ENCODE measurements at regions not wholly inside any gene's neighbourhood (a gene's known extent, or its start where the extent isn't known, plus 50 kb on each side); places are given as distances from the start of the nearest gene placed in this dataset.

DNA sequence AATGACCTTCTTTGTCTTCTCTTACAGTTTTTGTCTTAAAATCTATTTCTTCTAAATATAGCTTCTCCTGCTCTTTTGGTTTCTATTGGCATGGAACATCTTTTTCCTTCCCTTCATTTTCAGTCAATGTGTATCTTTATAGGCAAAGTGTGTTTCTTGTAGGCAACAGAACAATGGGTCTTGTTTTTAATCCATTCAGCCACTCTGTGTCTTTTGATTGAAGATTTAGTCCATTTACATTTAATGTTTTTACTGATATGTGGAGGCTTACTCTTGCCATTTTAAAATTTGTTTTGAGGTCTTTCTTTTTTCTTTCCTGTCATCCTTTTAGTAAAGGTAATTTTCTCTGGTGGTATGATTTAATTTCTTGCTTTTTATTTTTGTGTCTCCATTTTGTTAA lies 271.2 kb upstream of the ZP4 start:
- H3K4me1 ChIP-seq (ENCODE audit: insufficient read depth, low read length), result no peaks in the 10 kb centered on the region

GRCh38 chr1:238153939-238154338 lies 263.2 kb upstream of the ZP4 start:
- Histone ChIP-seq H3K36me3 (ENCODE audit: insufficient read depth, low read depth, low read length) (no peaks in the 10 kb centered on the region), H3K9me3 (ENCODE audit: insufficient read depth, low read depth, low read length) (no peaks in the 10 kb centered on the region), H3K4me3 (ENCODE audit: low read length) (no peak overlapping the region), H3K27ac (ENCODE audit: low read length) (no peak overlapping the region), H3K27me3 (ENCODE audit: insufficient read depth, low read length) (no peaks in the 10 kb centered on the region), H3K4me1 (ENCODE audit: insufficient read depth, low read length) (no peaks in the 10 kb centered on the region), H3K9ac (ENCODE audit: low read depth, low read length) (no peak overlapping the region)

More for the DNA sequence above, 271.2 kb upstream of the ZP4 start:
- no peak overlapping the region for H3K9ac ChIP-seq (ENCODE audit: low read depth, low read length)
- H3K4me3 ChIP-seq (ENCODE audit: low read length), result no peak overlapping the region
- H3K27ac ChIP-seq (ENCODE audit: low read length), result no peak overlapping the region
- peaks cover 15% of the 10 kb centered on the region; the same call in 1 of the 2 replicates for H3K9me3 ChIP-seq (ENCODE audit: insufficient read depth, low read depth, low read length)
- no peaks in the 10 kb centered on the region for H3K36me3 ChIP-seq (ENCODE audit: insufficient read depth, low read depth, low read length)
- H3K27me3 ChIP-seq (ENCODE audit: insufficient read depth, low read length), result no peaks in the 10 kb centered on the region

DNA sequence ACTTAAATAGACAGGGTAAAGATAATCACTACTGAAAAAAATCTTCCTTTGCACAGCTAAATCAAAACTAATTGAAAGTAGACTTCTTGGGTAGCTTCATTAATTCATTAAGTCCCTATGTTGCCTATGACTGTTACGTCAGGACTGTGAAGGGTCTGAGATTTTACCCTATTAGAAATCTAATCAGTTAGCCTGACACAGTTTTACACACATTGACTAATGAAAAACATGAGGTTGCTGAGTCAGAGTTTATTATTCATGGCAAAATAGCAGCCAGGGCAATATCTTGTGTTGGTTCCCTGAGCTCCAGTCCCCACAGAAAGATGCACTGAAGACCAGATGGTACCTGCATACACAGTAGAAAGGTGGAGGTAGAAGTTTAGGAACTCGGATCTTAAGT lies 262.5 kb upstream of the ZP4 start:
- H3K9ac ChIP-seq (ENCODE audit: low read depth, low read length), result no peak overlapping the region
- H3K27ac ChIP-seq (ENCODE audit: low read length), result no peak overlapping the region
- H3K9me3 ChIP-seq (ENCODE audit: insufficient read depth, low read depth, low read length), result no peaks in the 10 kb centered on the region
- no peaks in the 10 kb centered on the region for H3K4me1 ChIP-seq (ENCODE audit: insufficient read depth, low read length)
- H3K36me3 ChIP-seq (ENCODE audit: insufficient read depth, low read depth, low read length), result no peaks in the 10 kb centered on the region
- H3K4me3 ChIP-seq (ENCODE audit: low read length), result no peak overlapping the region
- H3K27me3 ChIP-seq (ENCODE audit: insufficient read depth, low read length), result no peaks in the 10 kb centered on the region

GRCh38 chr1:238152119-238152518 lies 261.4 kb upstream of the ZP4 start:
- H3K27ac ChIP-seq (ENCODE audit: low read length), result no peak overlapping the region
- H3K9ac ChIP-seq (ENCODE audit: low read depth, low read length), result no peak overlapping the region
- no peaks in the 10 kb centered on the region for H3K9me3 ChIP-seq (ENCODE audit: insufficient read depth, low read depth, low read length)
- H3K4me1 ChIP-seq (ENCODE audit: insufficient read depth, low read length), result no peaks in the 10 kb centered on the region
- no peaks in the 10 kb centered on the region for H3K36me3 ChIP-seq (ENCODE audit: insufficient read depth, low read depth, low read length)
- H3K27me3 ChIP-seq (ENCODE audit: insufficient read depth, low read length), result no peaks in the 10 kb centered on the region
- no peak overlapping the region for H3K4me3 ChIP-seq (ENCODE audit: low read length)

DNA sequence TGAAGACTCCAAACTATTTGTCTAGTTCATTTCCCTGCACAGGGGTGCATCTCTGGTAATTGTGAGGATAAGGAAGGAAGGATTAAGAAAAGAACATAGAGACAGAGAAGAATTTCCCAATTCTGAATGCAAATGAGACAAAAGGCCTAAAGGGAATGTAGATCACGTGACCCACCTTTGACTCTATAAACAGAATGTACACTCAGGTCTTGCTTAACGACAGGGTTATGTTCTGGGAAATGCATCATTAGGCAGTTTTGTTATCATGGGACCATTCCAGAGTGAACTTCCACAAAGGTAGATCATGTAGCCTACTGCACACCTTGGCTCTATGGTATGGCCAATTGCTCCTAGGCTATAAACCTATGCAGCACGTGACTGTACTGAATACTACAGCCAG lies 252.3 kb upstream of the ZP4 start:
- no peak overlapping the region for H3K4me3 ChIP-seq (ENCODE audit: low read length)
- no peak overlapping the region for H3K27ac ChIP-seq (ENCODE audit: low read length)
- no peaks in the 10 kb centered on the region for H3K36me3 ChIP-seq (ENCODE audit: insufficient read depth, low read depth, low read length)
- H3K9me3 ChIP-seq (ENCODE audit: insufficient read depth, low read depth, low read length), result no peaks in the 10 kb centered on the region
- H3K27me3 ChIP-seq (ENCODE audit: insufficient read depth, low read length), result no peaks in the 10 kb centered on the region
- no peaks in the 10 kb centered on the region for H3K4me1 ChIP-seq (ENCODE audit: insufficient read depth, low read length)
- no peak overlapping the region for H3K9ac ChIP-seq (ENCODE audit: low read depth, low read length)

- no peak overlapping the region for H3K27ac ChIP-seq (ENCODE audit: low read length)
- no peak overlapping the region for H3K9ac ChIP-seq (ENCODE audit: low read depth, low read length)
- no peaks in the 10 kb centered on the region for H3K4me1 ChIP-seq (ENCODE audit: insufficient read depth, low read length)
- H3K36me3 ChIP-seq (ENCODE audit: insufficient read depth, low read depth, low read length), result no peaks in the 10 kb centered on the region
- H3K9me3 ChIP-seq (ENCODE audit: insufficient read depth, low read depth, low read length), result no peaks in the 10 kb centered on the region
- H3K27me3 ChIP-seq (ENCODE audit: insufficient read depth, low read length), result no peaks in the 10 kb centered on the region
- H3K4me3 ChIP-seq (ENCODE audit: low read length), result no peak overlapping the region
These were observed 250.6 kb upstream of the ZP4 start for GRCh38 chr1:238141353-238141752.

- H3K27me3 ChIP-seq (ENCODE audit: insufficient read depth, low read length), result no peaks in the 10 kb centered on the region
- H3K9me3 ChIP-seq (ENCODE audit: insufficient read depth, low read depth, low read length), result no peaks in the 10 kb centered on the region
- no peaks in the 10 kb centered on the region for H3K36me3 ChIP-seq (ENCODE audit: insufficient read depth, low read depth, low read length)
- H3K4me1 ChIP-seq (ENCODE audit: insufficient read depth, low read length), result no peaks in the 10 kb centered on the region
- H3K27ac ChIP-seq (ENCODE audit: low read length), result no peak overlapping the region
- H3K4me3 ChIP-seq (ENCODE audit: low read length), result no peak overlapping the region
- H3K9ac ChIP-seq (ENCODE audit: low read depth, low read length), result no peak overlapping the region
These were observed 249.0 kb upstream of the ZP4 start for GRCh38 chr1:238139713-238140112.

GRCh38 chr1:238138059-238138626 lies 247.4 kb upstream of the ZP4 start:
- no peaks in the 10 kb centered on the region for H3K36me3 ChIP-seq (ENCODE audit: insufficient read depth, low read depth, low read length)
- H3K27me3 ChIP-seq (ENCODE audit: insufficient read depth, low read length), result no peaks in the 10 kb centered on the region
- H3K4me3 ChIP-seq (ENCODE audit: low read length), result no peak overlapping the region
- H3K9ac ChIP-seq (ENCODE audit: low read depth, low read length), result no peak overlapping the region
- no peaks in the 10 kb centered on the region for H3K9me3 ChIP-seq (ENCODE audit: insufficient read depth, low read depth, low read length)
- no peaks in the 10 kb centered on the region for H3K4me1 ChIP-seq (ENCODE audit: insufficient read depth, low read length)
- no peak overlapping the region for H3K27ac ChIP-seq (ENCODE audit: low read length)

GRCh38 chr1:238135708-238136664 lies 245.3 kb upstream of the ZP4 start:
- Histone ChIP-seq H3K27me3 (ENCODE audit: insufficient read depth, low read length) (no peaks in the 10 kb centered on the region), H3K27ac (ENCODE audit: low read length) (no peak overlapping the region), H3K4me3 (ENCODE audit: low read length) (no peak overlapping the region), H3K9me3 (ENCODE audit: insufficient read depth, low read depth, low read length) (no peaks in the 10 kb centered on the region), H3K36me3 (ENCODE audit: insufficient read depth, low read depth, low read length) (no peaks in the 10 kb centered on the region), H3K9ac (ENCODE audit: low read depth, low read length) (no peak overlapping the region), H3K4me1 (ENCODE audit: insufficient read depth, low read length) (no peaks in the 10 kb centered on the region)

- Histone ChIP-seq H3K27me3 (ENCODE audit: insufficient read depth, low read length) (no peaks in the 10 kb centered on the region), H3K27ac (ENCODE audit: low read length) (no peak overlapping the region), H3K36me3 (ENCODE audit: insufficient read depth, low read depth, low read length) (no peaks in the 10 kb centered on the region), H3K9ac (ENCODE audit: low read depth, low read length) (no peak overlapping the region), H3K4me1 (ENCODE audit: insufficient read depth, low read length) (peaks cover 8% of the 10 kb centered on the region), H3K4me3 (ENCODE audit: low read length) (no peak overlapping the region), H3K9me3 (ENCODE audit: insufficient read depth, low read depth, low read length) (no peaks in the 10 kb centered on the region)
These were observed 239.0 kb upstream of the ZP4 start for GRCh38 chr1:238129677-238130076.

DNA sequence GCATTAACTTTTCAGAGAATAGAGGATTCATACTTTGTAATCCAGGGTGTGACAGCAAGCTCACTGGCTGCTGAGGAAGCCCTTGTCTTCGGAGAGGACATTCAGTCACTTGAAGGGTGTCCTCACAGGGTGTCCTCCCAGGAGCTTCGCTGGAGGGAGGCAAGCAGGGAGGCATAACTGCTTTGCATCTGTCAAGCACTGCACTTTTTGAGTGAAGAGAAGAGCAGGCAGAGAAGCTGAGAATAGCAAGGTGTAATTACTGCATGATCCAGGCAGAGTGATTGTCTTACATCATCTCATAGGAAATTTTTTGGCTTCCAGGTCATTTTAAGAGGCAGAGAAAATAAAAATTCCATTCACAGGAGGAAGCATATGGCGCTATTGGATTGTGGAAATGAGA lies 232.5 kb upstream of the ZP4 start:
- Histone ChIP-seq H3K9ac (ENCODE audit: low read depth, low read length) (no peak overlapping the region), H3K4me1 (ENCODE audit: insufficient read depth, low read length) (peaks cover 3% of the 10 kb centered on the region; the same call in 1 of the 2 replicates), H3K27me3 (ENCODE audit: insufficient read depth, low read length) (no peaks in the 10 kb centered on the region), H3K27ac (ENCODE audit: low read length) (no peak overlapping the region), H3K4me3 (ENCODE audit: low read length) (no peak overlapping the region), H3K9me3 (ENCODE audit: insufficient read depth, low read depth, low read length) (no peaks in the 10 kb centered on the region), H3K36me3 (ENCODE audit: insufficient read depth, low read depth, low read length) (no peaks in the 10 kb centered on the region)

DNA sequence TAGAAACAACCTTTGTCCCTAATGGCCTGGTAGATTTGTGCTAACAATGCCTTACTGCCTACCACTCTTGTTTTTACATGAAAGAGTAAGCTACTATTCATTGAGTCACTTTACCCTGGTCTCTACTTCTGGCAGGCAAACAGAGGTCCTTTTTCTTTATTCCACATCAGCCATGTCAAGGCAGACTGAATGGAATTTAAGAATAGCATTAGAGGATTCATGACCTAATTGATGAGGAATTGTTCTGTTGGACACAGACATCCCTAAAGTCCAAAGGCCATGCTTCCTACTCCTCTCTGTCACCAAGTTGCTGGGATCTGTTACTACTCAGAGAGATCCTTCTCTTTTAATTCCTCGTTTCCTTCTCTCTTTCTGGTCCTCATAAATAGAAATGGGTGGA lies 229.1 kb upstream of the ZP4 start:
- no peak overlapping the region for H3K9ac ChIP-seq (ENCODE audit: low read depth, low read length)
- H3K9me3 ChIP-seq (ENCODE audit: insufficient read depth, low read depth, low read length), result no peaks in the 10 kb centered on the region
- peaks cover 15% of the 10 kb centered on the region; the same call in 1 of the 2 replicates for H3K4me1 ChIP-seq (ENCODE audit: insufficient read depth, low read length)
- no peak overlapping the region for H3K27ac ChIP-seq (ENCODE audit: low read length)
- H3K36me3 ChIP-seq (ENCODE audit: insufficient read depth, low read depth, low read length), result no peaks in the 10 kb centered on the region
- H3K4me3 ChIP-seq (ENCODE audit: low read length), result no peak overlapping the region
- no peaks in the 10 kb centered on the region for H3K27me3 ChIP-seq (ENCODE audit: insufficient read depth, low read length)
